Kidney epithelial cell (primary cell): ENCODE measurements at regions not wholly inside any gene's neighbourhood (a gene's known extent, or its start where the extent isn't known, plus 50 kb on each side); places are given as distances from the start of the nearest gene placed in this dataset.

Source experiments
- DNase-seq: peaks from one replicate; pipeline ENCODE4 v3.0.0-alpha.2; 2010; ENCODE audit warnings: low read depth
- H3K27me3 ChIP-seq: 2 replicates; pipeline ENCODE4 v1.6.0; 2011; ENCODE audit warnings: low read length; ENCODE audit not compliant: control insufficient read depth, insufficient read depth
- H3K36me3 ChIP-seq: 2 replicates; pipeline ENCODE4 v1.5.1; 2011; ENCODE audit warnings: low read length; ENCODE audit not compliant: control insufficient read depth, insufficient read depth
- H3K4me3 ChIP-seq: 2 replicates; pipeline ENCODE4 v1.5.1; 2011; ENCODE audit warnings: low read depth, mild to moderate bottlenecking, control low read depth, low read length
- CTCF ChIP-seq: IDR thresholded peaks from 2 replicates; pipeline ENCODE4 v1.5.1; 2011; ENCODE audit warnings: mild to moderate bottlenecking, moderate library complexity, low read length, control low read depth, inconsistent platforms; ENCODE audit not compliant: insufficient read depth, poor library complexity, severe bottlenecking

DNA sequence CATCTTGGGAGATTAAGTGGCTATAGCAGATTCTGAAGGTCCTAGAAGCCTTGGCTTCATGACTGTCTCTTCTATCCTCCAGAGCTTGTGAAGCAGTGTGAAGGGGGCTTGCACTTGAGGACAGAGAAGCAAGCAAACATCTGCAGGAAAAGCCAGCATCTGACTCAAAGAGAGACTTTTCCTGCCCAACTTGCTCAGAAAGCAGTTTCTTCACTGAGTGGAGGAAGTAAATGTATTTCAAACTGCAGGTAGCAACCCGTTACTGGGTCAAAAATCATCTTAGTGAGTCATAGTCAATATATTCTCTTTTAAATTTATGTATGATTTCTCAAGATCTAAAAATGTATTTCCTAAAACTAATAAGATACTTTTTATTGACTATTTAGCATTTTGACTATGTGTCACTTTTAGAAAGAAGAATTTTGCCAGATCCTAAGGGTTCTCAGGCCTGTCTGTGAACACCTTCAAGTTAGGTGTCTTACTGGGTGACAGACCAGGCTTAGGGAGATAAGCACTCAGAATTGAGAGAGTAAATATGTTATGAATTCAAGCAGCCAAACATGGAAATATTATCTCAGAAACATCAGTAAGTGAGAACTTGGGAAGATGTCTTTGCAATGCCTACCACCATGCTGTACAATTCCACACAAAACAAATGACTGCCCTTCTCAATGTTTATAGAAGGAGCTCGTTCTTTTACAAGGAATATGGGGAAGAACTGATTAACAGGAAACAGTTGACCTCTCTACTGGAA is 72.6 kb upstream of the DMAC1 start:
- Histone ChIP-seq H3K27me3 (no peaks in the 10 kb centered on the region), H3K4me3 (no peak overlapping the region), H3K36me3 (no peaks in the 10 kb centered on the region)
- DNase-seq = no peak
- no peak for TF ChIP-seq CTCF

GRCh38 chr9:7869340-7869739 is 69.8 kb upstream of the DMAC1 start:
- H3K27me3 ChIP-seq = no peaks in the 10 kb centered on the region
- no peak overlapping the region for H3K4me3 ChIP-seq
- TF ChIP-seq CTCF = no peak
- no peaks in the 10 kb centered on the region for H3K36me3 ChIP-seq
- no peak for DNase-seq

DNA sequence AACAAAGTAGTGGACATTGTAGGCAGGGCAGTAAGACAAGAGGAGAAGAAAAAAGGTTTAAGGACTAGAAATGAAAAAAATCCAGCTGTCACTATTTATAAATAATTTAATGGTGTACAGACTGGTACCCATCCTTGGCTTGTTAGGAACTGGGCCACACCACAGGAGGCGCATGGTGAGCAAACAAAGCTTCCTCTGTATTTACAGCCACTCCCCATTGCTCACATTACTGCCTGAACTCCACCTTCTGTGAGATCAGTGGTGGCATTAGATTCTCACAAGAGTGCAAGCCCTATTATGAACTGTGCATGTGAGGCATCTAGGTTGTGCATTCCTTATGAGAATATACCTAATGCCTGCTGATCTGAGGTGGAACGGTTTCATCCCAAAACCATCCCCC is 62.6 kb upstream of the DMAC1 start:
- Histone ChIP-seq H3K27me3 (no peaks in the 10 kb centered on the region), H3K4me3 (no peak overlapping the region), H3K36me3 (no peaks in the 10 kb centered on the region)
- no peak for DNase-seq
- no peak for TF ChIP-seq CTCF

GRCh38 chr9:7861086-7861485 is 61.5 kb upstream of the DMAC1 start:
- DNase-seq = no peak
- Histone ChIP-seq H3K27me3 (no peaks in the 10 kb centered on the region), H3K36me3 (no peaks in the 10 kb centered on the region), H3K4me3 (no peak overlapping the region)
- TF ChIP-seq CTCF = no peak

DNA sequence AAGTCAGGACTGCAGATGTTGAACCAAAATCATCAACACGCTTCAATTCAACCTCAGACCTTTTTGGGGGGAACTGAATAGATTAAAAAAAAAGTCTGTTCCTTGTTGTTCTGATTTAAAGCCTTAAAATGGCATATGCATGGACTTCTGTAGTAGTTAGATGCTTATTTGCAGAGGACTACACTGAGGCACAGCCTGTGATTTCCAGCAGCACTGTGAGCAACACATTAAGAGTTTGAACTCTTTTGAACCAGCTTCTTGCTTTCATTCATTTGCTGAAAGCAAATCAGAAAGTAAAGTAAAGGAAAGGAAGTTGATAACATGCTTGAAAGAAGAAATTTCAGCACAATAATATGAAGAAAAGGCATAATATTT is 60.7 kb upstream of the DMAC1 start:
- H3K4me3 ChIP-seq = no peak overlapping the region
- TF ChIP-seq CTCF = no peak
- no peak for DNase-seq
- H3K36me3 ChIP-seq = no peaks in the 10 kb centered on the region
- H3K27me3 ChIP-seq = no peaks in the 10 kb centered on the region

DNA sequence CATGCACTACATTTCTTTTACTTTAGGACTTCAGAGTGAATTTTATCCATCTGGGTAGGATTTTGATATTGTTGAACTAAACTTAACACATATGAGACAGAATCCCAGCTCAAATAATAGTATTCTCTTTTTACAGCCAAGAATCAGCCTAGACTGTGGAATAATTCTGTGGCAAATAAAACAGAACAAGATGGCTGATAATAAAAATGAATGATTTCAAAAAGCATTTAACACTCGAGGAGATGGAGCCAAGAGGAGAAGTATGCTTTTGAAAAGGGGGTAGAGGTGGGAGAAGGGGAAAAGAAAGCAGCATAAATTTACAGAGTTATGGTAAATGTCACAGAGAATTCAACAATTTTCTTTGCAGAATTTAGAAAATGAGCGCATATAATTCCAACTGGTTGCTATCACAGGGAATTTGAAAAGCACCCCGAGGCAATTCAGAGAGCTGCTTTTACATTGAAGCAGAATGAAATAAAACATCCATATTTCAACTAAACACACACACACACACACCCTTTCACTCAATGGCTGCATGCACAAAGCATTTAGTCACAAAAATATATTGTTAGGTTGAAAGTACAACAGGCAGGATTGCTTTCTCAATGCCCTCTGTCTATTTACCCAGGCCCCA is 60.2 kb upstream of the DMAC1 start:
- TF ChIP-seq CTCF = no peak
- Histone ChIP-seq H3K4me3 (no peak overlapping the region), H3K27me3 (no peaks in the 10 kb centered on the region), H3K36me3 (no peaks in the 10 kb centered on the region)
- DNase-seq = no peak
